Loucy (cell line): ENCODE measurements at regions not wholly inside any gene's neighbourhood (a gene's known extent, or its start where the extent isn't known, plus 50 kb on each side); places are given as distances from the start of the nearest gene placed in this dataset.

ENCODE experiments used
- H2AFZ ChIP-seq: fragments of 200-600 bp; sonication (generic); 2 replicates; pipeline ENCODE4 v1.6.0; 2016; ENCODE audit warnings: antibody characterized with exemption, mild to moderate bottlenecking, low read length, moderate library complexity
- H3F3A ChIP-seq: fragments of 200-600 bp; 2 replicates; pipeline ENCODE4 v1.6.0; 2016; ENCODE audit warnings: antibody characterized with exemption, low read depth, mild to moderate bottlenecking
- H3K27me3 ChIP-seq: fragments of 200-600 bp; sonication (generic); 2 replicates; pipeline ENCODE4 v1.6.1; 2014; ENCODE audit warnings: low read length, mild to moderate bottlenecking; ENCODE audit not compliant: insufficient read depth, poor library complexity, severe bottlenecking
- H3K36me3 ChIP-seq: fragments of 200-600 bp; sonication (generic); 2 replicates; pipeline ENCODE4 v1.6.1; 2016; ENCODE audit warnings: low read length; ENCODE audit not compliant: insufficient read depth
- H3K4me1 ChIP-seq: fragments of 200-600 bp; sonication (generic); 2 replicates; pipeline ENCODE4 v1.5.1; 2014; ENCODE audit warnings: low read length, mild to moderate bottlenecking; ENCODE audit not compliant: insufficient read depth, poor library complexity, severe bottlenecking
- H3K4me2 ChIP-seq: fragments of 200-600 bp; sonication (generic); 2 replicates; pipeline ENCODE4 v1.6.0; 2014; ENCODE audit warnings: antibody characterized with exemption, low read length, low read depth, mild to moderate bottlenecking; ENCODE audit not compliant: poor library complexity, severe bottlenecking
- H3K4me3 ChIP-seq: fragments of 200-600 bp; sonication (generic); 2 replicates; pipeline ENCODE4 v1.5.1; 2014; ENCODE audit warnings: low read length, mild to moderate bottlenecking, mixed read lengths; ENCODE audit not compliant: poor library complexity, severe bottlenecking
- H3K79me2 ChIP-seq: fragments of 200-600 bp; sonication (generic); 2 replicates; pipeline ENCODE4 v1.6.1; 2014; ENCODE audit warnings: low read length; ENCODE audit not compliant: insufficient read depth
- H3K9ac ChIP-seq: fragments of 200-600 bp; sonication (generic); 2 replicates; pipeline ENCODE4 v1.6.0; 2014; ENCODE audit warnings: mild to moderate bottlenecking, low read depth, low read length, moderate library complexity; ENCODE audit not compliant: poor library complexity, severe bottlenecking
- H3K9me2 ChIP-seq: fragments of 200-600 bp; sonication (generic); replicated peaks from 2 replicates; pipeline ENCODE4 v1.6.1; 2016; ENCODE audit warnings: low read depth, low read length, mixed read lengths
- H3K9me3 ChIP-seq: fragments of 200-600 bp; sonication (generic); 2 replicates; pipeline ENCODE4 v1.6.1; 2014; ENCODE audit warnings: mild to moderate bottlenecking, antibody characterized with exemption, low read length, low read depth; ENCODE audit not compliant: insufficient read depth
- H4K20me1 ChIP-seq: fragments of 200-600 bp; sonication (generic); 2 replicates; pipeline ENCODE4 v1.6.0; 2014; ENCODE audit warnings: antibody characterized with exemption, low read length, mild to moderate bottlenecking; ENCODE audit not compliant: insufficient read depth, poor library complexity, severe bottlenecking
- CTCF ChIP-seq: fragments of 200-600 bp; sonication (generic); conservative IDR thresholded peaks from 2 replicates; pipeline ENCODE4 v1.5.1; 2014; ENCODE audit warnings: mild to moderate bottlenecking, antibody characterized with exemption, low read length
- EZH2phosphoT487 ChIP-seq: fragments of 200-600 bp; IDR thresholded peaks from 2 replicates; pipeline ENCODE4 v1.6.1; 2018; ENCODE audit warnings: antibody characterized with exemption, mild to moderate bottlenecking, moderate library complexity, borderline replicate concordance

DNA sequence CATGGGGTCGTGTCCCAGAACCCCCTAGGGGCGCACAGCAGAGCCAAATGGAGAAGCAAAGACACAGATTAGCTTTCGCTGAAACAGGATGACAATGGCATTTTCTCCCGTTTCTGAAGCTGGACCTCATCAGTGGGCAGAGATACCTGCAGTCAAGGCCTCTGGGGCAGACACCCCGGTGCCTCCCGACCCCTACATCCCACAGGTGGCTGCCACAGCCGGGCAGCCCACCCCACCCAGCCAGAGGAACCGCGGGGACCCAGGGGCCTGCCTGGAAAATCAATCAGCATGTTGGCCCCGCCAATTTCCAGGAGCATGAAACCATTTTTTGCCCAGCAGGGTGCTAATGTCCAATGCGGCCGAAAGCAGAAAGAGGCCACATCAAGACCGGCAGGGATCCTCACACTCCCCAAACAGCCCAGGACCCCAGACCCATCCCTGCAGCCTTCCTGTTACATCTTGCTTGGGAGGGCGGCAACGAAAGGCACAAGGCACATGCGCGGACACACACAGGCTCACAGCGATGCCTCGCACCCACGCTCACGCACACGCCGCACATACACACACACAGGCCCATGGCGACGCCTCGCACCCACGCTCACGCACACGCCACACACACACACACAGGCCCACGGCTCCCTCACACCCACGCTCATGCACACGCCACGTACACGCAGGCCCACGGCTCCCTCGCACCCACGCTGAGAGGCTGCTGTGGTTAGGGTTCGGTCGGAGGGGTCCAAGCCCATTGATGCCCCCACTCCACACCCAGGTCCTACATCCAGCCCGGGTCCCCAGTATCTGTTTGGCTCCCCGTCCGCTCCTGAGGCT is 130.6 kb upstream of the NKX1-1 start:
- TF ChIP-seq CTCF (no peak), EZH2phosphoT487 (no peak)
- Histone ChIP-seq H3K4me3 (no peak overlapping the region), H4K20me1 (no peaks in the 10 kb centered on the region), H3F3A (no peaks in the 10 kb centered on the region), H3K36me3 (no peaks in the 10 kb centered on the region), H3K4me1 (no peaks in the 10 kb centered on the region), H3K9me3 (no peaks in the 10 kb centered on the region; the same call in 1 of the 2 replicates), H3K4me2 (no peak overlapping the region), H2AFZ (no peak overlapping the region), H3K27me3 (no peaks in the 10 kb centered on the region), H3K79me2 (no peaks in the 10 kb centered on the region), H3K9ac (no peak overlapping the region), H3K9me2 (no peaks in the 10 kb centered on the region)

DNA sequence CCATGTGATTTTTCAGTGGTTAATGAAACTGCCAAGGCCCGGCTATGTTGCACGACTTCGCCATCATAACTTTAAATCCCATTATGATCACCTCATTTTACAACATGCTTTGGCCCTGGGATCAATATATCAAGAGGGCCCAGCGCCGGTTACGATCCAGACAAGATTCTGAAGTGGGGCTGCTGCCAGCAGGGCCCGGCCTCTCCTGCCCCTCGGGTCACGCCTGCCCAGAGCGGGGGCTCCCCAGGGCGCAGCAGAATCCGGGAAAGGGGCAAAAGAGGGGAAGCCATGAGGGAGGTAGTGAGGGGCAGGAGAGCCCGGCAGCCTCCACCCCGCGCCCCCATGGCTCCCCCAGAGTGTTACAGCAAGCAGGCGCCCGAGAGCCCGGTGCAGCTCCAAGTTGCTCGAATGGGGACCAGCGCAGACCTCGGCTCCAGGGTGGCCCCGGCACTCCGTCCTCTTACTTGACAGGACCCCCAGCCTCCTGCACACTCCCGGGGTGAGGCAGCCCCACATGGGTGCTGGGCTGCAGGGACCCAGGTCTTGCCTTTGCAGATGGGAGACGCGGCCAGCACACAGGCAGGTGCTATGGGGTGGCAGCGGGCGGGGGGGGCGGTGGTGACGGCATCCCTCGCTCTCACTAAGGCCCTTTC is 129.8 kb upstream of the NKX1-1 start:
- no peaks in the 10 kb centered on the region for H3K36me3 ChIP-seq

DNA sequence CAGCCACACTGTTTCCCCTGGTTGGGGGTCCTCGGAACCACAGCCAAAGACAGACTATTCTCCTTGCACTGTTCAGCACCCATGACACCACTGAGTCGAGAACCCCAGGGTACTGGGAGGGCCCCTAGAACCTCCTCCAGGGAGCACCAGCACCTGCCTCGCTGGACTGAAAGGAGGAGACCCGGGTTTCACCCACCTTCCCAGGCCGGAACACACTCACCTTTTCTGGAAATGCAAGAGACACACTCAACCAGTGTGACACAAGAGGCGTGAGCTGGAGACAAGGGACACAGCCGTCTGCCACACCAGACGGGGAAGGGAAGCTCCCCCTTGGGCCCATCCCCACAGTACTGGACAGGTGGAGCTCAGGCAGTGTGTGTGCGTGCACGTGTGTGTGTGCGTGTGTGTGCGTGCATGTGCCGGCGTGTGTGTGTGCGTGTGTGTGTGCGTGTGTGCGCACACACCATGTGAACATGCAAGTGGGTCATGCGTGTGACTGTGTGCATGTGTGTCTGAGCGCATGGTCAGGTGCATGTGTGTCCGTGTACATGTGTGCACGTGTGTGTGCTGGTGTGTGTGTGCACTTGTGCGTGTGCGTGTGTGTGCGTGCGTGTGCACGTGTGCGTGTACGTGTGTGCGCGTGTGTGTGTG is 128.8 kb upstream of the NKX1-1 start:
- Histone ChIP-seq H3K4me2 (no peak overlapping the region), H3F3A (no peaks in the 10 kb centered on the region), H2AFZ (no peak overlapping the region), H3K36me3 (no peaks in the 10 kb centered on the region), H3K9me2 (no peaks in the 10 kb centered on the region), H3K9ac (no peak overlapping the region), H3K27me3 (no peaks in the 10 kb centered on the region), H4K20me1 (no peaks in the 10 kb centered on the region), H3K79me2 (no peaks in the 10 kb centered on the region), H3K9me3 (no peaks in the 10 kb centered on the region; the same call in 1 of the 2 replicates), H3K4me3 (no peak overlapping the region), H3K4me1 (no peaks in the 10 kb centered on the region)
- no peak for TF ChIP-seq CTCF
- no peak for TF ChIP-seq EZH2phosphoT487

More for the DNA sequence above, 129.8 kb upstream of the NKX1-1 start:
- H3F3A ChIP-seq = no peaks in the 10 kb centered on the region
- TF ChIP-seq CTCF = no peak
- TF ChIP-seq EZH2phosphoT487 = no peak
- no peaks in the 10 kb centered on the region for H3K4me1 ChIP-seq
- no peak overlapping the region for H3K9ac ChIP-seq
- no peaks in the 10 kb centered on the region; the same call in 1 of the 2 replicates for H3K9me3 ChIP-seq
- H3K27me3 ChIP-seq = no peaks in the 10 kb centered on the region
- H3K79me2 ChIP-seq = no peaks in the 10 kb centered on the region
- no peak overlapping the region for H3K4me3 ChIP-seq
- H3K9me2 ChIP-seq = no peaks in the 10 kb centered on the region
- H2AFZ ChIP-seq = no peak overlapping the region
- no peak overlapping the region for H3K4me2 ChIP-seq
- H4K20me1 ChIP-seq = no peaks in the 10 kb centered on the region
